Endothelial cell of umbilical vein (primary cell): ENCODE measurements at regions not wholly inside any gene's neighbourhood (a gene's known extent, or its start where the extent isn't known, plus 50 kb on each side); places are given as distances from the start of the nearest gene placed in this dataset.

ENCODE experiments used
- BruUV-seq: library from RNA; stranded (reverse); fragments of 400-500 nt; replicated peaks from 2 replicates; lab custom pipeline; 2021; lab: Mats Ljungman, UMichigan
- CTCF ChIA-PET: fragments of 300-600, 350-600 bp; sonication (Branson Sonifier 250); formaldehyde crosslinking; loops from one replicate; lab custom pipeline; 2021; ENCODE audit warnings: antibody characterized with exemption, inconsistent platforms; lab: Charles Lee
- POLR2A ChIA-PET: fragments of 300-600, 350-600 bp; sonication (Branson Sonifier 250); formaldehyde crosslinking; loops from one replicate; lab custom pipeline; 2021; ENCODE audit warnings: antibody characterized with exemption, inconsistent platforms; lab: Charles Lee
- DNase-seq: peaks from one replicate; pipeline ENCODE4 v3.0.0-alpha.2; 2011; ENCODE audit warnings: low read depth, low spot score
- FAIRE-seq: peaks from 2 replicates; lab custom pipeline; 2011; peaks lifted over from hg19 to GRCh38; lab: Jason Lieb, UNC
- H2AFZ ChIP-seq: 2 replicates; pipeline ENCODE4 v1.6.0; 2012; ENCODE audit warnings: low read depth, low read length, control low read depth, inconsistent platforms
- H3K27ac ChIP-seq: 2 replicates; pipeline ENCODE4 v1.5.1; 2011; ENCODE audit warnings: low read depth, mild to moderate bottlenecking, control low read depth, low read length, moderate library complexity; ENCODE audit not compliant: insufficient read depth
- H3K27me3 ChIP-seq, 2 experiments: 2 replicates each; pipeline versions ENCODE4 v1.6.0 to v1.6.1; 2011; ENCODE audit warnings: low read length in 2 of 2, mixed read lengths in 1 of 2; ENCODE audit not compliant: control insufficient read depth in 2 of 2, insufficient read depth in 2 of 2
- H3K36me3 ChIP-seq, 2 experiments: 2 replicates in 1 of 2; 3 replicates in 1 of 2; pipeline ENCODE4 v1.5.1; 2011; ENCODE audit warnings: low read length in 2 of 2, mild to moderate bottlenecking in 1 of 2, moderate library complexity in 1 of 2; ENCODE audit not compliant: control insufficient read depth in 2 of 2, insufficient read depth in 2 of 2; ENCODE audit errors: extremely low read depth in 1 of 2
- H3K4me1 ChIP-seq: 3 replicates; pipeline ENCODE4 v1.5.1; 2011; ENCODE audit warnings: mild to moderate bottlenecking, low read length; ENCODE audit not compliant: control insufficient read depth, insufficient read depth; ENCODE audit errors: extremely low read depth
- H3K4me2 ChIP-seq: 2 replicates; pipeline ENCODE4 v1.6.1; 2011; ENCODE audit warnings: low read length, control low read depth, mixed read lengths; ENCODE audit not compliant: insufficient read depth
- H3K4me3 ChIP-seq, 3 experiments: fragments of 200-600 bp in 1 of 3; sonication (generic), shearing (Covaris generic) in 1 of 3; replicated peaks in 1 of 3; 2 replicates each; pipeline ENCODE4 v1.5.1; 2011 to 2016; ENCODE audit warnings: control low read depth in 3 of 3, low read length in 3 of 3, mild to moderate bottlenecking in 2 of 3, inconsistent platforms in 1 of 3, low read depth in 1 of 3, moderate library complexity in 1 of 3; ENCODE audit not compliant: insufficient read depth in 1 of 3
- H3K79me2 ChIP-seq: 2 replicates; pipeline ENCODE4 v1.6.0; 2012; ENCODE audit warnings: low read length, inconsistent platforms; ENCODE audit not compliant: control insufficient read depth, insufficient read depth
- H3K9ac ChIP-seq: replicated peaks from 2 replicates; pipeline ENCODE3; 2011; ENCODE audit warnings: low read length, control low read depth; ENCODE audit not compliant: insufficient read depth; ENCODE audit errors: extremely low read depth
- H3K9me1 ChIP-seq: replicated peaks from 3 replicates; pipeline ENCODE4 v1.6.0; 2011; ENCODE audit warnings: mild to moderate bottlenecking, low read length; ENCODE audit not compliant: control insufficient read depth, insufficient read depth; ENCODE audit errors: extremely low read depth
- H3K9me3 ChIP-seq: replicated peaks from 2 replicates; pipeline ENCODE4 v1.5.1; 2012; ENCODE audit warnings: low read length, inconsistent platforms; ENCODE audit not compliant: control insufficient read depth, insufficient read depth
- H4K20me1 ChIP-seq: replicated peaks from 2 replicates; pipeline ENCODE3; 2011; ENCODE audit warnings: mild to moderate bottlenecking, low read length; ENCODE audit not compliant: control insufficient read depth, insufficient read depth; ENCODE audit errors: extremely low read depth
- EZH2 ChIP-seq: IDR thresholded peaks from 2 replicates; pipeline ENCODE4 v1.6.1; 2012; ENCODE audit warnings: borderline replicate concordance, low read depth, mild to moderate bottlenecking, moderate library complexity, low read length, inconsistent platforms; ENCODE audit not compliant: severe bottlenecking
- FOS ChIP-seq: IDR thresholded peaks from 2 replicates; pipeline ENCODE4 v1.6.1; 2011; ENCODE audit warnings: mild to moderate bottlenecking, low read length, moderate library complexity, borderline replicate concordance; ENCODE audit not compliant: insufficient read depth
- GATA2 ChIP-seq: IDR thresholded peaks from 2 replicates; pipeline ENCODE4 v1.7.0; 2011; ENCODE audit warnings: low read depth, mild to moderate bottlenecking, moderate library complexity, mixed read lengths, low read length; ENCODE audit not compliant: insufficient read length, insufficient read depth
- JUN ChIP-seq: IDR thresholded peaks from 2 replicates; pipeline ENCODE4 v1.6.1; 2011; ENCODE audit warnings: borderline replicate concordance, low read depth; ENCODE audit not compliant: insufficient read length, insufficient read depth
- MYC ChIP-seq: IDR thresholded peaks from one replicate; pipeline ENCODE4 v1.6.1; 2011; ENCODE audit warnings: mild to moderate bottlenecking, low read depth, low read length
- POLR2A ChIP-seq: IDR thresholded peaks from 2 replicates; pipeline ENCODE4 v1.6.1; 2012; ENCODE audit warnings: low read depth, mild to moderate bottlenecking, control low read depth, low read length
- dilution Hi-C: fragments of 300-500 bp; cut with MboI; formaldehyde crosslinking; loops from one replicate; pipeline ENCODE4 v1.15.0; 2019; ENCODE audit warnings: low sequenced_read_pairs; ENCODE audit not compliant: extremely low pct_ligation_motif_present
- intact Hi-C: fragments of 100-400 bp; cut with micrococcal nuclease; formaldehyde crosslinking; loops from one replicate; pipeline ENCODE4 v1.10.0; 2022
- TF ChIP-seq, protein P1 (sequence below): IDR thresholded peaks from 2 replicates; pipeline ENCODE4 v1.6.1; 2011; ENCODE audit not compliant: insufficient read depth, insufficient read length
- TF ChIP-seq, protein P2 (sequence below), 2 donors: IDR thresholded peaks; 1 replicate in 1 of 2; 2 replicates in 1 of 2; pipeline ENCODE4 v1.5.1; 2011; ENCODE audit warnings: low read length in 2 of 2, mild to moderate bottlenecking in 2 of 2, moderate library complexity in 2 of 2, control low read depth in 1 of 2, inconsistent platforms in 1 of 2, low read depth in 1 of 2; ENCODE audit not compliant: insufficient read depth in 1 of 2; ENCODE audit errors: extremely low read depth in 1 of 2

DNA sequence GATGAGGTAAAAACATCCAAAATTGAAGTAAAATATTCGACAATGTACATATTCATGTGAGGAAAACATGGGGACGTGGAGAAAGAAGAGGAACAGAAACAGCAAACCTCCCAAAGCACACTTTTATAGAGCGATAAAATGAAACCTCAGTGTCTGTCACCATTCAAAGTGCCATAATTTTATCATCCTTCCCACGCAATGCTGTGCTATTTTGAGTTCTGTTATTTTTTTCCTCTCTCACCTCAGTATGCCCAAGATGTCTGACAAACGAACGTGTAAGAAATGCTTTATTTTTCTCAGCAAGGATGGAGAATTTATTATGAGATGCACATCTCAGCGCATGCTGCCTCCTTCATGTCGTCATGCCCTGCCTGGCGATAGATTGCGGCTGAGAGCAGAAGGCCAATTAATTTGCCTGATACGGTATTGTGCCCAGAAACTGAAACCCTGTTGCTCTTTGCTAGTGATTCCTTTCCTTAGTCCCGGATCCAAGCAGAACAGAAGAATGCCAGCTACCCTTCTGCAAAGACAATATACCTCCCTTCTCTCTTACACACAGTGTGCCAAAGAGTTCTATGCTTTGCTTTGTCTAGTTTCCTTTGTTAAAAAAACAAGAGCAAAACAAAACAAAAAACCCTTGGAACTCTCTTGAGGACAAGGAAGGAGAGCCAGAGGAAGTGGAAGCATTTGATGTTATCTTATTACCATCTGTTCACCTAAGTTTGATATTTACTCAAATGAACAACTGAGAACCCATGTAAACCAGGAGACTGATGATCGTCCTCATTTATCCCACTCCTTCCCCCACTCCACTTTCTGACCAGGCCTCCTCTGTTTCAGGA is 192.4 kb downstream of the SEMA6A start:
- ChIA-PET POLR2A (no interaction called here), CTCF (interaction anchor here (2.5 kb wide), 1 partner anchor 11 kb away, joined by 16 read pairs; no protein-coding TSS in a partner anchor)
- Histone ChIP-seq H2AFZ (peak overlapping the region; percentile 9), H3K27ac (no peak overlapping the region), H3K9me3 (no peaks in the 10 kb centered on the region), H3K9ac (no peak overlapping the region), H3K4me2 (peak overlapping the region; percentile 29), H3K4me3 (no peak overlapping the region), H3K79me2 (no peaks in the 10 kb centered on the region), H4K20me1 (no peaks in the 10 kb centered on the region), H3K36me3 (no peaks in the 10 kb centered on the region), H3K27me3 (no peaks in the 10 kb centered on the region), H3K9me1 (no peaks in the 10 kb centered on the region), H3K4me1 (peaks cover 23% of the 10 kb centered on the region)
- no peak for TF ChIP-seq MYC
- no peak for TF ChIP-seq FOS
- no peak for TF ChIP-seq EZH2
- TF ChIP-seq POLR2A, result no peak
- TF ChIP-seq, protein P1, sequence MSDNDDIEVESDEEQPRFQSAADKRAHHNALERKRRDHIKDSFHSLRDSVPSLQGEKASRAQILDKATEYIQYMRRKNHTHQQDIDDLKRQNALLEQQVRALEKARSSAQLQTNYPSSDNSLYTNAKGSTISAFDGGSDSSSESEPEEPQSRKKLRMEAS, result no peak
- no peak for TF ChIP-seq JUN
- TF ChIP-seq GATA2, result no peak
- TF ChIP-seq, protein P2, sequence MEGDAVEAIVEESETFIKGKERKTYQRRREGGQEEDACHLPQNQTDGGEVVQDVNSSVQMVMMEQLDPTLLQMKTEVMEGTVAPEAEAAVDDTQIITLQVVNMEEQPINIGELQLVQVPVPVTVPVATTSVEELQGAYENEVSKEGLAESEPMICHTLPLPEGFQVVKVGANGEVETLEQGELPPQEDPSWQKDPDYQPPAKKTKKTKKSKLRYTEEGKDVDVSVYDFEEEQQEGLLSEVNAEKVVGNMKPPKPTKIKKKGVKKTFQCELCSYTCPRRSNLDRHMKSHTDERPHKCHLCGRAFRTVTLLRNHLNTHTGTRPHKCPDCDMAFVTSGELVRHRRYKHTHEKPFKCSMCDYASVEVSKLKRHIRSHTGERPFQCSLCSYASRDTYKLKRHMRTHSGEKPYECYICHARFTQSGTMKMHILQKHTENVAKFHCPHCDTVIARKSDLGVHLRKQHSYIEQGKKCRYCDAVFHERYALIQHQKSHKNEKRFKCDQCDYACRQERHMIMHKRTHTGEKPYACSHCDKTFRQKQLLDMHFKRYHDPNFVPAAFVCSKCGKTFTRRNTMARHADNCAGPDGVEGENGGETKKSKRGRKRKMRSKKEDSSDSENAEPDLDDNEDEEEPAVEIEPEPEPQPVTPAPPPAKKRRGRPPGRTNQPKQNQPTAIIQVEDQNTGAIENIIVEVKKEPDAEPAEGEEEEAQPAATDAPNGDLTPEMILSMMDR (IDR thresholded peaks at IDR 0.05; ENCODE audit: extremely low read depth in 1 of 2, insufficient read depth in 1 of 2, low read depth in 1 of 2, low read length in 2 of 2), result no peak
- FAIRE-seq (peak; percentile 90), DNase-seq (peak; percentile 64)
- BruUV-seq, result no TSS peak
- intact Hi-C loops (loop anchor here (1.0 kb wide), 1 partner anchor 11 kb away; no protein-coding TSS in a partner anchor), dilution Hi-C loops (no loop called here)
